Stimulated activated effector memory CD8-positive, alpha-beta T cell treated with anti-CD3 and anti-CD28 coated beads, Interleukin-12 subunit alpha, Interleukin-12 subunit beta, amount 100 ng/mL, for 72 hours (primary cell): ENCODE measurements at regions not wholly inside any gene's neighbourhood (a gene's known extent, or its start where the extent isn't known, plus 50 kb on each side); places are given as distances from the start of the nearest gene placed in this dataset.
"Not testable (repeated sequence)": the region's sequence is repeated elsewhere in the genome, so short reads cannot be mapped to it uniquely, and the experiment has no call there.

Experiments
- ATAC-seq: fragments of 150-1000 bp; cut with Tn5 transposase; 2 replicates; pipeline ENCODE4 v1.10.0; 2021
- DNase-seq, 2 donors: peaks; one replicate each; pipeline ENCODE4 v3.0.0; 2021 to 2022; ENCODE audit warnings: low spot score in 2 of 2
- H3K27ac Mint-ChIP-seq: one replicate; pipeline ENCODE4 v1.8.0; 2022; ENCODE audit warnings: mild to moderate bottlenecking, mixed read lengths
- H3K36me3 Mint-ChIP-seq: one replicate; pipeline ENCODE4 v1.8.0; 2022; ENCODE audit warnings: mild to moderate bottlenecking, mixed read lengths
- H3K4me1 Mint-ChIP-seq: one replicate; pipeline ENCODE4 v1.8.0; 2022; ENCODE audit warnings: mixed read lengths
- H3K4me3 Mint-ChIP-seq: one replicate; pipeline ENCODE4 v1.8.0; 2022; ENCODE audit warnings: mild to moderate bottlenecking, mixed read lengths
- H3K9me3 Mint-ChIP-seq: one replicate; pipeline ENCODE4 v1.8.0; 2022; ENCODE audit warnings: mixed read lengths

- DNase-seq (no peak), ATAC-seq (no peak)
- no peak overlapping the region for H3K4me3 Mint-ChIP-seq
- H3K4me1 Mint-ChIP-seq = no peaks in the 10 kb centered on the region
- no peaks in the 10 kb centered on the region for H3K9me3 Mint-ChIP-seq
- H3K36me3 Mint-ChIP-seq = no peaks in the 10 kb centered on the region
- H3K27ac Mint-ChIP-seq = no peak overlapping the region
Observed at GRCh38 chr12:27870939-27871338, 90.9 kb upstream of the MANSC4 start.

GRCh38 chr12:27869567-27869966 is 89.5 kb upstream of the MANSC4 start:
- Mint-ChIP-seq H3K36me3 (no peaks in the 10 kb centered on the region), H3K4me1 (peaks cover 2% of the 10 kb centered on the region), H3K9me3 (no peaks in the 10 kb centered on the region), H3K27ac (no peak overlapping the region), H3K4me3 (no peak overlapping the region)
- ATAC-seq = no peak
- DNase-seq = no peak

- peaks cover 11% of the 10 kb centered on the region for H3K4me1 Mint-ChIP-seq
- DNase-seq = no peak
- H3K9me3 Mint-ChIP-seq = no peaks in the 10 kb centered on the region
- H3K36me3 Mint-ChIP-seq = no peaks in the 10 kb centered on the region
- H3K27ac Mint-ChIP-seq = no peak overlapping the region
- ATAC-seq = no peak
- no peak overlapping the region for H3K4me3 Mint-ChIP-seq
Observed at GRCh38 chr12:27868139-27868538, 88.1 kb upstream of the MANSC4 start.

- no peak for DNase-seq
- no peaks in the 10 kb centered on the region for H3K36me3 Mint-ChIP-seq
Observed at GRCh38 chr12:27866373-27867101, 86.5 kb upstream of the MANSC4 start.

GRCh38 chr12:27865421-27865820 is 85.4 kb upstream of the MANSC4 start:
- no peak for DNase-seq
- H3K4me1 Mint-ChIP-seq = peaks cover 11% of the 10 kb centered on the region
- ATAC-seq = no peak
- no peaks in the 10 kb centered on the region for H3K9me3 Mint-ChIP-seq
- H3K27ac Mint-ChIP-seq = no peak overlapping the region
- H3K36me3 Mint-ChIP-seq = no peaks in the 10 kb centered on the region
- H3K4me3 Mint-ChIP-seq = no peak overlapping the region

More at GRCh38 chr12:27866373-27867101, 86.5 kb upstream of the MANSC4 start:
- no peaks in the 10 kb centered on the region for H3K9me3 Mint-ChIP-seq
- H3K4me3 Mint-ChIP-seq = no peak overlapping the region
- H3K4me1 Mint-ChIP-seq = peaks cover 11% of the 10 kb centered on the region
- H3K27ac Mint-ChIP-seq = no peak overlapping the region
- no peak for ATAC-seq

GRCh38 chr12:27864521-27864920 is 84.5 kb upstream of the MANSC4 start:
- Mint-ChIP-seq H3K9me3 (no peaks in the 10 kb centered on the region), H3K36me3 (no peaks in the 10 kb centered on the region), H3K4me1 (peaks cover 11% of the 10 kb centered on the region), H3K27ac (no peak overlapping the region), H3K4me3 (no peak overlapping the region)
- ATAC-seq (peak; percentile 96), DNase-seq (no peak)

GRCh38 chr12:27863839-27864238 is 83.8 kb upstream of the MANSC4 start:
- ATAC-seq = no peak
- no peaks in the 10 kb centered on the region for H3K9me3 Mint-ChIP-seq
- no peak overlapping the region for H3K4me3 Mint-ChIP-seq
- no peak for DNase-seq
- H3K4me1 Mint-ChIP-seq = peaks cover 11% of the 10 kb centered on the region
- H3K36me3 Mint-ChIP-seq = no peaks in the 10 kb centered on the region
- no peak overlapping the region for H3K27ac Mint-ChIP-seq

GRCh38 chr12:27861428-27862167 is 81.6 kb upstream of the MANSC4 start:
- no peak for ATAC-seq
- H3K4me1 Mint-ChIP-seq = peaks cover 11% of the 10 kb centered on the region
- no peak overlapping the region for H3K27ac Mint-ChIP-seq
- DNase-seq = no peak
- no peaks in the 10 kb centered on the region for H3K36me3 Mint-ChIP-seq
- no peak overlapping the region for H3K4me3 Mint-ChIP-seq
- H3K9me3 Mint-ChIP-seq = no peaks in the 10 kb centered on the region

- Mint-ChIP-seq H3K9me3 (no peaks in the 10 kb centered on the region), H3K27ac (no peak overlapping the region), H3K4me3 (no peak overlapping the region), H3K36me3 (no peaks in the 10 kb centered on the region), H3K4me1 (peaks cover 10% of the 10 kb centered on the region)
- ATAC-seq (no peak), DNase-seq (no peak)
Observed at GRCh38 chr12:27859648-27860047, 79.6 kb upstream of the MANSC4 start.

GRCh38 chr12:27857006-27857405 is 77.0 kb upstream of the MANSC4 start:
- not testable (repeated sequence) for H3K9me3 Mint-ChIP-seq, H3K4me1 Mint-ChIP-seq, H3K27ac Mint-ChIP-seq, DNase-seq, H3K36me3 Mint-ChIP-seq, H3K4me3 Mint-ChIP-seq, ATAC-seq

- no peaks in the 10 kb centered on the region for H3K9me3 Mint-ChIP-seq
- DNase-seq (no peak), ATAC-seq (no peak)
- H3K27ac Mint-ChIP-seq = no peak overlapping the region
- H3K4me3 Mint-ChIP-seq = no peak overlapping the region
- H3K36me3 Mint-ChIP-seq = no peaks in the 10 kb centered on the region
- no peaks in the 10 kb centered on the region for H3K4me1 Mint-ChIP-seq
Observed at GRCh38 chr12:27852742-27853141, 72.7 kb upstream of the MANSC4 start.
